Fibroblast of lung (primary cell): ENCODE measurements at regions not wholly inside any gene's neighbourhood (a gene's known extent, or its start where the extent isn't known, plus 50 kb on each side); places are given as distances from the start of the nearest gene placed in this dataset.

Experiments used
- CTCF ChIP-seq, 2 donors: IDR thresholded peaks in 1 of 2; conservative IDR thresholded peaks in 1 of 2; 1 replicate in 1 of 2; 2 replicates in 1 of 2; pipeline ENCODE4 v1.5.1; 2011 to 2012; ENCODE audit warnings: low read length in 2 of 2, control low read depth in 1 of 2, inconsistent platforms in 1 of 2, low read depth in 1 of 2, mild to moderate bottlenecking in 1 of 2
- EZH2 ChIP-seq: IDR thresholded peaks from 2 replicates; pipeline ENCODE4 v1.5.1; 2012; ENCODE audit warnings: low read length, control low read depth, mild to moderate bottlenecking; ENCODE audit errors: missing control alignments

DNA sequence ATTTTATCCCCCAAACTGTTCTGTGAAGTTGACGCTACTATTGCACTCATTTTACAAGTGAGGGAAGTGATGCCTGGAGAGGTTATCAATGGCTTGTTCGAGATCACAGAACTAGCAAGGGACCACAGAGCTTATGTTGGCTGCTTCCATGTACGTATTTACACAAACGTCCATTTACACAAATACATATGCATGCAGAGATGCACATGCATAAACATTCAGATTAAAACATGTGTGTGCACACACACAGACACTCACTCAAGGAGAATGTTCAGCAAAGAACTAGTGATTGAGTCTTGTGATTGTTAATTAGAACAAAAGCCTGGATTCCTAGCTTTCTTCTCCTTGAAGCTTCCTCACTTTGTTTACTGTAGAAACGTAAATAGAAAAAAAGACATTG is 321.5 kb upstream of the CHD6 start:
- TF ChIP-seq EZH2 (no peak), CTCF (conservative IDR thresholded peaks at IDR 0.05 in 1 of 2, IDR thresholded peaks at IDR 0.05 in 1 of 2; ENCODE audit: low read depth in 1 of 2, low read length in 2 of 2) (no peak)
